ENCODE measurements at regions not wholly inside any gene's neighbourhood (a gene's known extent, or its start where the extent isn't known, plus 50 kb on each side); places are given as distances from the start of the nearest gene placed in this dataset.

GRCh38 chr2:2689306-2689705, 358.2 kb upstream of the MYT1L start:
- DNase-seq = no peak
- whole genome bisulfite sequencing (ENCODE audit: insufficient coverage, low coverage, low lambda C conversion rate, missing lambda C conversion rate) = 82% methylated on average over 8 of the region's 12 CpGs
- no peak for TF ChIP-seq POLR2A (IDR thresholded peaks at IDR 0.05)
- intact Hi-C loops (cut with DNase I) = no loop called here
- Histone ChIP-seq H3K4me3 (no peak overlapping the region), H3K36me3 (no peaks in the 10 kb centered on the region), H3K9me3 (no peaks in the 10 kb centered on the region), H3K27me3 (no peaks in the 10 kb centered on the region), H3K4me1 (no peaks in the 10 kb centered on the region), H3K27ac (no peak overlapping the region)
- ATAC-seq = no peak

- no peaks in the 10 kb centered on the region for H3K9me3 ChIP-seq
- 37% methylated on average over 5 of the region's 6 CpGs for WGBS (ENCODE audit: insufficient coverage, low coverage, low lambda C conversion rate, missing lambda C conversion rate)
- TF ChIP-seq, protein P1, sequence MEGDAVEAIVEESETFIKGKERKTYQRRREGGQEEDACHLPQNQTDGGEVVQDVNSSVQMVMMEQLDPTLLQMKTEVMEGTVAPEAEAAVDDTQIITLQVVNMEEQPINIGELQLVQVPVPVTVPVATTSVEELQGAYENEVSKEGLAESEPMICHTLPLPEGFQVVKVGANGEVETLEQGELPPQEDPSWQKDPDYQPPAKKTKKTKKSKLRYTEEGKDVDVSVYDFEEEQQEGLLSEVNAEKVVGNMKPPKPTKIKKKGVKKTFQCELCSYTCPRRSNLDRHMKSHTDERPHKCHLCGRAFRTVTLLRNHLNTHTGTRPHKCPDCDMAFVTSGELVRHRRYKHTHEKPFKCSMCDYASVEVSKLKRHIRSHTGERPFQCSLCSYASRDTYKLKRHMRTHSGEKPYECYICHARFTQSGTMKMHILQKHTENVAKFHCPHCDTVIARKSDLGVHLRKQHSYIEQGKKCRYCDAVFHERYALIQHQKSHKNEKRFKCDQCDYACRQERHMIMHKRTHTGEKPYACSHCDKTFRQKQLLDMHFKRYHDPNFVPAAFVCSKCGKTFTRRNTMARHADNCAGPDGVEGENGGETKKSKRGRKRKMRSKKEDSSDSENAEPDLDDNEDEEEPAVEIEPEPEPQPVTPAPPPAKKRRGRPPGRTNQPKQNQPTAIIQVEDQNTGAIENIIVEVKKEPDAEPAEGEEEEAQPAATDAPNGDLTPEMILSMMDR (IDR thresholded peaks at IDR 0.05) = no peak
- no peak for TF ChIP-seq POLR2A (IDR thresholded peaks at IDR 0.05)
- H3K27ac ChIP-seq = no peak overlapping the region
- H3K27me3 ChIP-seq = no peaks in the 10 kb centered on the region
- H3K4me1 ChIP-seq = no peaks in the 10 kb centered on the region
- DNase-seq (no peak), ATAC-seq (no peak)
- intact Hi-C loops (cut with DNase I) = no loop called here
- no peaks in the 10 kb centered on the region for H3K36me3 ChIP-seq
- no peak overlapping the region for H3K4me3 ChIP-seq
Measured at GRCh38 chr2:2688254-2688653, 357.2 kb upstream of the MYT1L start.

DNA sequence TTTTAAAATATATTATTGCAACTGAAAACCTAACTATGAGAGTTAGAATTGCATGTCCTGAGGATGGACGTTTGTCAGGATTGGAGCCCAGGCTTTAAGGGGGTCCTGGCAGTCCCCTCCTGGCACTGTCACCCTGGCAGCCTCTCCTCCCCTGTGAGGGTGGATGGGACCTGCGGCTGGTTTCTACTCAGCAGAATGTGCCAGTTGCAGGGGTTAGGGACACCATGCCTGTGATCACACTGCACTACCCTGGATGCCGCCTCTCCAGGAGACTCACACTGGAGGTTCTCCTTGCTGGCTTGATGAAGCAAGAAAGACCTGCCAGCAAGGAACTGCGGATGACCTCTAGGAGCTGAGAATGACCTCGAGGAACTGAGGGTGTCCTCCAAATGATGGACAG, 356.7 kb upstream of the MYT1L start:
- intact Hi-C loops (cut with DNase I) = no loop called here
- no peak for ATAC-seq
- Histone ChIP-seq H3K4me1 (no peaks in the 10 kb centered on the region), H3K9me3 (no peaks in the 10 kb centered on the region), H3K27me3 (no peaks in the 10 kb centered on the region), H3K27ac (no peak overlapping the region), H3K4me3 (no peak overlapping the region), H3K36me3 (no peaks in the 10 kb centered on the region)
- 36% methylated on average over 2 of the region's 5 CpGs for WGBS (ENCODE audit: insufficient coverage, low coverage, low lambda C conversion rate, missing lambda C conversion rate)
- no peak for TF ChIP-seq POLR2A (IDR thresholded peaks at IDR 0.05)
- TF ChIP-seq, protein P1 (IDR thresholded peaks at IDR 0.05) = no peak
- DNase-seq = no peak

- intact Hi-C loops (cut with DNase I) = no loop called here
- H3K27ac ChIP-seq = no peak overlapping the region
- peak in 1 of 4 donors; percentile 37 for ATAC-seq
- WGBS (ENCODE audit: insufficient coverage, low coverage, low lambda C conversion rate, missing lambda C conversion rate) = 21% methylated on average over 9 of the region's 9 CpGs
- no peaks in the 10 kb centered on the region for H3K36me3 ChIP-seq
- no peak overlapping the region for H3K4me3 ChIP-seq
- no peaks in the 10 kb centered on the region for H3K9me3 ChIP-seq
- no peak for DNase-seq
- no peak for TF ChIP-seq POLR2A (IDR thresholded peaks at IDR 0.05)
- TF ChIP-seq, protein P1 (IDR thresholded peaks at IDR 0.05) = no peak
- no peaks in the 10 kb centered on the region for H3K27me3 ChIP-seq
- H3K4me1 ChIP-seq = no peaks in the 10 kb centered on the region
Measured at GRCh38 chr2:2686222-2686621, 355.1 kb upstream of the MYT1L start.

GRCh38 chr2:2683606-2684224, 352.6 kb upstream of the MYT1L start:
- H3K9me3 ChIP-seq = no peaks in the 10 kb centered on the region
- intact Hi-C loops (cut with DNase I) = no loop called here
- H3K36me3 ChIP-seq = no peaks in the 10 kb centered on the region
- no peaks in the 10 kb centered on the region for H3K27me3 ChIP-seq
- no peak for DNase-seq
- ATAC-seq = no peak
- WGBS (ENCODE audit: insufficient coverage, low coverage, low lambda C conversion rate, missing lambda C conversion rate) = 57% methylated on average over 4 of the region's 9 CpGs
- no peak overlapping the region for H3K27ac ChIP-seq
- no peaks in the 10 kb centered on the region for H3K4me1 ChIP-seq
- no peak for TF ChIP-seq POLR2A (IDR thresholded peaks at IDR 0.05)
- H3K4me3 ChIP-seq = no peak overlapping the region

Measured in right lobe of liver (tissue), 6 donors.